MCF 10A (cell line): ENCODE measurements at regions not wholly inside any gene's neighbourhood (a gene's known extent, or its start where the extent isn't known, plus 50 kb on each side); places are given as distances from the start of the nearest gene placed in this dataset.
"Not testable (repeated sequence)": the region's sequence is repeated elsewhere in the genome, so short reads cannot be mapped to it uniquely, and the experiment has no call there.

ENCODE experiments used
- BruUV-seq: library from RNA; stranded (reverse); fragments of 400-500 nt; replicated peaks from 2 replicates; lab custom pipeline; 2021; lab: Mats Ljungman, UMichigan
- CTCF ChIA-PET: fragments of 300-600 bp; sonication (Branson Sonifier 250); formaldehyde crosslinking; extraction: SDS; loops from one replicate; lab custom pipeline; 2021; ENCODE audit warnings: antibody characterized with exemption, inconsistent platforms; lab: Yijun Ruan, JAX
- POLR2A ChIA-PET: fragments of 300-600, 350-650 bp; sonication (Branson Sonifier 250); formaldehyde crosslinking; extraction: SDS; loops from one replicate; lab custom pipeline; 2020; ENCODE audit warnings: antibody characterized with exemption, inconsistent platforms; lab: Yijun Ruan, JAX
- DNase-seq: peaks from one replicate; pipeline ENCODE4 v3.0.0-alpha.2; 2018; ENCODE audit not compliant: unreplicated experiment
- H3K27ac Mint-ChIP-seq: one replicate; pipeline ENCODE4 v1.8.0; 2022; ENCODE audit warnings: mild to moderate bottlenecking, low read depth, mixed read lengths; ENCODE audit not compliant: unreplicated experiment
- H3K27me3 Mint-ChIP-seq: one replicate; pipeline ENCODE4 v1.8.0; 2022; ENCODE audit warnings: mixed read lengths; ENCODE audit not compliant: insufficient read depth, unreplicated experiment
- H3K36me3 Mint-ChIP-seq: one replicate; pipeline ENCODE4 v1.8.0; 2022; ENCODE audit warnings: mild to moderate bottlenecking, moderate library complexity, mixed read lengths; ENCODE audit not compliant: insufficient read depth, unreplicated experiment
- H3K4me1 Mint-ChIP-seq: one replicate; pipeline ENCODE4 v1.8.0; 2022; ENCODE audit warnings: mixed read lengths; ENCODE audit not compliant: insufficient read depth, unreplicated experiment
- H3K4me3 Mint-ChIP-seq: one replicate; pipeline ENCODE4 v1.8.0; 2022; ENCODE audit warnings: mild to moderate bottlenecking, moderate library complexity, mixed read lengths; ENCODE audit not compliant: unreplicated experiment
- H3K9me3 Mint-ChIP-seq: one replicate; pipeline ENCODE4 v1.8.0; 2022; ENCODE audit warnings: mixed read lengths; ENCODE audit not compliant: unreplicated experiment
- intact Hi-C: fragments of 100-400 bp; cut with micrococcal nuclease; formaldehyde crosslinking; loops from 2 replicates; pipeline ENCODE4 v1.14.1; 2022
- TF ChIP-seq, protein P1 (sequence below): fragments of 200-600 bp; IDR thresholded peaks from one replicate; pipeline ENCODE4 v1.8.0; 2022; ENCODE audit warnings: antibody characterized with exemption, mild to moderate bottlenecking; ENCODE audit not compliant: unreplicated experiment

DNA sequence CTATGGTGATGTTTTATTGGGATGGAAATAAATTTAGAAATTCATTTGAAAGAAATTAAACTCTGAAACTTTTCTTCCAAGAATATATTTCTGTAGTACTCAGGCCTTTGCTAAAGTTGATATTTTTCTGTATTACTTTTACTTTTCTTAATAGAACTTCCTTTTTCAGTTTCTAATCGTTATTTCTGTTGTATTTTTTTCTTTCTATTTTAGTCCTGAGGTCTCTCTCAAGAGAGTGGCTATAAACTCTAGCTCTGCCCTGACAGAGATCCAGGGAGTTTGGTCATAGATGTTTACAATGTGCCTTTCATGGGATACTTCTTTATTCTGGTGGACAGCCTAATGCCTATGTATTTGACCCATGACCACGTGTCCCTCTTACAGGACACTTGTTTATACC is 51.0 kb downstream of the OR2B6 start:
- H3K27ac Mint-ChIP-seq = no peak overlapping the region
- POLR2A ChIA-PET = no interaction called here

DNA sequence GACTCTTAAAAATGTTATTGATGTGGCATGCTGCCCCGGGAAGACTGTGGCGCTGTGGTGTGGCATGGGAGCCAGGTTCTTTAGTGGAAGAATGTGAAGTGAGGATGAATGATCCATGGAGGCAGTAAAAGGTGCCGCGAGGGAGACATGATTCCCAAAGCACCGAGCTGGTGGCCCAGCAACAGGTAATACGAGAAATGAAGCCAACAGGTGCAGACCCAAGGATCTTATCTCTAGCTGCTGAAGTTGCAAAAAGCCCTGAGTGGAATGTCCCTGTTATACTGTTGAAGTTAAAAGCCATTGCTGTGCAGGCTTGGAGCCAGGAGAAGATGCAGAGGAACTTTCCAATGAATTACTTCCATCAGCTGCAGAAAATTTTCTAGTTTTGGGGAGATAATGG is 53.5 kb downstream of the OR2B6 start:
- Mint-ChIP-seq H3K4me3 (no peak overlapping the region), H3K27ac (no peak overlapping the region), H3K27me3 (peaks cover 51% of the 10 kb centered on the region), H3K4me1 (no peaks in the 10 kb centered on the region), H3K9me3 (no peaks in the 10 kb centered on the region), H3K36me3 (no peaks in the 10 kb centered on the region)
- intact Hi-C loops = no loop called here
- TF ChIP-seq, protein P1, sequence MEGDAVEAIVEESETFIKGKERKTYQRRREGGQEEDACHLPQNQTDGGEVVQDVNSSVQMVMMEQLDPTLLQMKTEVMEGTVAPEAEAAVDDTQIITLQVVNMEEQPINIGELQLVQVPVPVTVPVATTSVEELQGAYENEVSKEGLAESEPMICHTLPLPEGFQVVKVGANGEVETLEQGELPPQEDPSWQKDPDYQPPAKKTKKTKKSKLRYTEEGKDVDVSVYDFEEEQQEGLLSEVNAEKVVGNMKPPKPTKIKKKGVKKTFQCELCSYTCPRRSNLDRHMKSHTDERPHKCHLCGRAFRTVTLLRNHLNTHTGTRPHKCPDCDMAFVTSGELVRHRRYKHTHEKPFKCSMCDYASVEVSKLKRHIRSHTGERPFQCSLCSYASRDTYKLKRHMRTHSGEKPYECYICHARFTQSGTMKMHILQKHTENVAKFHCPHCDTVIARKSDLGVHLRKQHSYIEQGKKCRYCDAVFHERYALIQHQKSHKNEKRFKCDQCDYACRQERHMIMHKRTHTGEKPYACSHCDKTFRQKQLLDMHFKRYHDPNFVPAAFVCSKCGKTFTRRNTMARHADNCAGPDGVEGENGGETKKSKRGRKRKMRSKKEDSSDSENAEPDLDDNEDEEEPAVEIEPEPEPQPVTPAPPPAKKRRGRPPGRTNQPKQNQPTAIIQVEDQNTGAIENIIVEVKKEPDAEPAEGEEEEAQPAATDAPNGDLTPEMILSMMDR = no peak
- ChIA-PET CTCF (interaction anchor here (0.9 kb wide), 1 partner anchor 360 kb away, joined by 3 read pairs; no protein-coding TSS in a partner anchor), POLR2A (no interaction called here)
- DNase-seq = no peak
- no TSS peak for BruUV-seq

More for the DNA sequence above, 51.0 kb downstream of the OR2B6 start:
- Mint-ChIP-seq H3K9me3 (no peaks in the 10 kb centered on the region), H3K4me1 (no peaks in the 10 kb centered on the region), H3K4me3 (no peak overlapping the region), H3K27me3 (peaks cover 38% of the 10 kb centered on the region), H3K36me3 (no peaks in the 10 kb centered on the region)
- CTCF ChIA-PET = interaction anchor here (0.7 kb wide), 1 partner anchor 21 kb away, joined by 3 read pairs; no protein-coding TSS in a partner anchor
- no peak for DNase-seq
- no TSS peak for BruUV-seq
- TF ChIP-seq, protein P1 = no peak
- intact Hi-C loops = no loop called here

- TF ChIP-seq, protein P1 = no peak
- no TSS peak for BruUV-seq
- Mint-ChIP-seq H3K4me3 (no peak overlapping the region), H3K27ac (no peak overlapping the region), H3K36me3 (no peaks in the 10 kb centered on the region), H3K27me3 (peaks cover 53% of the 10 kb centered on the region), H3K9me3 (no peaks in the 10 kb centered on the region), H3K4me1 (no peaks in the 10 kb centered on the region)
- no peak for DNase-seq
- CTCF ChIA-PET = interaction anchor here (0.6 kb wide), 1 partner anchor 320 kb away, joined by 4 read pairs; no protein-coding TSS in a partner anchor
- POLR2A ChIA-PET = interaction anchor here (0.5 kb wide), 1 partner anchor 51 kb away, joined by 6 read pairs; no protein-coding TSS in a partner anchor
- intact Hi-C loops = no loop called here
These were observed 54.7 kb downstream of the OR2B6 start for GRCh38 chr6:28011722-28012121.

DNA sequence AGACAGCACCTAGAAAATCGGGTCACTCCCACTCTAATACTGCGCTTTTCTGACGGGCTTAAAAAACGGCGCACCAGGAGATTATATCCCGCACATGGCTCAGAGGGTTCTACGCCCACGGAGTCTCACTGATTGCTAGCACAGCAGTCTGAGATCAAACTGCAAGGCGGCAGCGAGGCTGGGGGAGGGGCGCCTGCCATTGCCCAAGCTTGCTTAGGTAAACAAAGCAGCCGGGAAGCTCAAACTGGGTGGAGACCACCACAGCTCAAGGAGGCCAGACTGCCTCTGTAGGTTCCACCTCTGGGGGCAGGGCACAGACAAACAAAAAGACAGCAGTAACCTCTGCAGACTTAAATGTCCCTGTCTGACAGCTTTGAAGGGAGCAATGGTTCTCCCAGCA is 59.4 kb upstream of the ZNF165 start:
- H3K36me3 Mint-ChIP-seq, CTCF ChIA-PET, intact Hi-C loops, POLR2A ChIA-PET, H3K9me3 Mint-ChIP-seq, H3K27ac Mint-ChIP-seq, H3K4me3 Mint-ChIP-seq, BruUV-seq, H3K4me1 Mint-ChIP-seq, DNase-seq: not testable (repeated sequence)
- peaks cover 48% of the 10 kb centered on the region for H3K27me3 Mint-ChIP-seq

- CTCF ChIA-PET, H3K9me3 Mint-ChIP-seq, POLR2A ChIA-PET, H3K4me3 Mint-ChIP-seq, BruUV-seq, H3K36me3 Mint-ChIP-seq, intact Hi-C loops, H3K27ac Mint-ChIP-seq, H3K4me1 Mint-ChIP-seq, DNase-seq: not testable (repeated sequence)
- H3K27me3 Mint-ChIP-seq = peaks cover 31% of the 10 kb centered on the region
These were observed 57.7 kb upstream of the ZNF165 start for GRCh38 chr6:28022707-28023106.
